ENCODE measurements at regions not wholly inside any gene's neighbourhood (a gene's known extent, or its start where the extent isn't known, plus 50 kb on each side); places are given as distances from the start of the nearest gene placed in this dataset.
A peak's percentile ranks its signal among the peaks of the same experiment; 100 is the strongest.

DNA sequence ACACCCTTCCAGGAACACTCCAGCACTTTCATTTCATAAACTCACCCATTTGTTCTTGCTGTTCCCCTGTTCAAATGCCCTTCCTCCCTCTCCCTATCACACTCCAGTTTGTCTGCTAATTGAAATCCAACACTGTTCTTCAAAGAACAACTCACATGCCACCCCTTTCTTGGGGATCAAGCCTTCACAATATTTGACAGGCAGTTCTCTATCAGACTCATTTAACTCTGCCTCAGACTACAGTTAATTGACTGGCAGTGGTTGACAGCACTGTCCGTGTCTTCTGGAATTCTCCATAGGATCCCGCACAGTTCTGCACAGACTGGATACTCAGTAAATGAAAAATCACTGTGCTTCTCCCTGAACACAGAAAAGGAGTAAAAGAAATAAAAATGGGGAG is 87.8 kb downstream of the PMP22 start:
- TF ChIP-seq, protein P1, sequence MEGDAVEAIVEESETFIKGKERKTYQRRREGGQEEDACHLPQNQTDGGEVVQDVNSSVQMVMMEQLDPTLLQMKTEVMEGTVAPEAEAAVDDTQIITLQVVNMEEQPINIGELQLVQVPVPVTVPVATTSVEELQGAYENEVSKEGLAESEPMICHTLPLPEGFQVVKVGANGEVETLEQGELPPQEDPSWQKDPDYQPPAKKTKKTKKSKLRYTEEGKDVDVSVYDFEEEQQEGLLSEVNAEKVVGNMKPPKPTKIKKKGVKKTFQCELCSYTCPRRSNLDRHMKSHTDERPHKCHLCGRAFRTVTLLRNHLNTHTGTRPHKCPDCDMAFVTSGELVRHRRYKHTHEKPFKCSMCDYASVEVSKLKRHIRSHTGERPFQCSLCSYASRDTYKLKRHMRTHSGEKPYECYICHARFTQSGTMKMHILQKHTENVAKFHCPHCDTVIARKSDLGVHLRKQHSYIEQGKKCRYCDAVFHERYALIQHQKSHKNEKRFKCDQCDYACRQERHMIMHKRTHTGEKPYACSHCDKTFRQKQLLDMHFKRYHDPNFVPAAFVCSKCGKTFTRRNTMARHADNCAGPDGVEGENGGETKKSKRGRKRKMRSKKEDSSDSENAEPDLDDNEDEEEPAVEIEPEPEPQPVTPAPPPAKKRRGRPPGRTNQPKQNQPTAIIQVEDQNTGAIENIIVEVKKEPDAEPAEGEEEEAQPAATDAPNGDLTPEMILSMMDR (IDR thresholded peaks at IDR 0.05) = no peak
- no peak for DNase-seq (ENCODE audit: low spot score)
- Histone ChIP-seq H3K4me3 (no peak overlapping the region), H3K27ac (no peak overlapping the region)

DNA sequence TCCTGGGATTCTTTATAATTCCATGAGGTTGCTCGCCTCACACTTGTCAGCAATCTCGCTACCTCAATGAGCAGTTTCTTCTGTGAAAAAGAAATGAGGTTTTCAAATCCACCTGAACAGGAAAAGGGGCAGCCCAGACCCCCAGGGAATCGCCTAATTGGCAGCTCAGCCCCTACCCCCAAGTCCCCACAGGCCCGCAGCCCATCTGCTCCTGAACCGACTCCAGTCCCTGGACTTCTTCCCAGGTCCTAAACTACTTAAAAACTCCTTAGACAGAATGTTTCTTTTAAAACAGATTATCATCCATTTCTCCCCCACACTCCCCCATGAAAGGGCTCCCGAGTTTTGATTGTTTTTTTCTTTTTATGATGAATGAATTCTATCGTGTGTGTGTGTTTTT is 89.8 kb downstream of the PMP22 start:
- TF ChIP-seq, protein P1 (IDR thresholded peaks at IDR 0.05) = no peak
- no peak overlapping the region for H3K27ac ChIP-seq
- H3K4me3 ChIP-seq = no peak overlapping the region
- no peak for DNase-seq (ENCODE audit: low spot score)

DNA sequence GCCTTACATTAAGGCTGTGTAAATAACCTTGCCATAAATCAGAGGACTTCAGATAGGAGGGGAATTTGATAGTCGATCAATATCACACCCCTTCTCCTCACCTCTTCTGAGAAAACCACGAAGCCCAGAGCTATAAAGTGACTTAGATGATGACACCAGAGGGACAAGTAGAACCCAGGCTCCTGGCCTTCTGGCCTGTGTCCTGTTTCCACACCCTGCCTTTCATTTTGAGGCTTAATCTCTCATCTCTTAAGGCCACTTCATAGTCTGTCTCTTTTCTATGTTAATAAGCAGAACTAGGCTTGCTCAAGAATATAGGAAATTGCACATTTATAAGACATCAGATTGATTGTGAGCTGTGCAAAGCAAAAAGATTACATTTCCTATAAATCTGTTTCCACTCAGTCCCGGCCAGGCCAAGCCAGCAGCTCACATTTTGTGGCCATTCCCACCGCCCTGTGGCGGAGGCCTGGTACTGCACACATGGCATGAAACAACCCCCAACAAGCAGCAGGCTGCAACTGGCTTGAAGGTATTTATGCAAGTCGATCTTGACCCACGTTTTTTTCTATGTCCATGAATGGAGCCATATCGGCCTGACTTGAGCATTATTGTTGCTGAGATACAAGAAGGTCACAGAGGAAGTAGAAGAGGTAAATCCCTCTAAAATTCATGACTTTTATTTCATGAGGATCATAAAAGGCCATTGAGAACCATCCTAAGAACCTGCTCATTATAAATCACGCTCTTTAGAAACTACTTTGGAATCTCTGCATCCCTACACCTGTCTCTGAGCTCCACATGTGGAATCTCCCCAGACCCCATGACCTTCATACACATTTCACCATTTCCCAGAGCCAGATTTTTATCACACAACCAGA is 93.7 kb downstream of the PMP22 start:
- TF ChIP-seq, protein P1 (IDR thresholded peaks at IDR 0.05) = peak; percentile 36
- no peak overlapping the region for H3K27ac ChIP-seq
- DNase-seq (ENCODE audit: low spot score) = no peak
- no peak overlapping the region for H3K4me3 ChIP-seq

DNA sequence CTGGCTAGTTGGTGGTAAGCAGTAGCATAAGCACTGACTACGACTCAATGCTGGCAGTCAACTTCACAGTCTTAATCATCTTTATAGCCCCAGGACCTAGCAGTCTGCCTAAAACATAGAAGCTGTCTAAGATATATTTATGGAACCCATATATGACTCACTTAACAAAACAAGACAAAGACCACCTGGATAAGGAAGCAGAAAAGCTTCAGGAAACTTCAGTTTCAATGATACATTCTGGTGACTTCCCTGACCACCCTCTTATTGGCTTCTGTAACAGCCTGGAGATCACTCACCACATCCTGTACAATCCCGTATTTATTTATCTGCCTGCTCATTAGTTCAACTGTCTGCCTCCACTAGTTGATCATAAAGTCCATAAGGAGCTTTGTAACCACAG is 95.5 kb downstream of the PMP22 start:
- no peak for DNase-seq (ENCODE audit: low spot score)
- H3K4me3 ChIP-seq = no peak overlapping the region
- no peak overlapping the region for H3K27ac ChIP-seq
- TF ChIP-seq, protein P1 (IDR thresholded peaks at IDR 0.05) = no peak

DNA sequence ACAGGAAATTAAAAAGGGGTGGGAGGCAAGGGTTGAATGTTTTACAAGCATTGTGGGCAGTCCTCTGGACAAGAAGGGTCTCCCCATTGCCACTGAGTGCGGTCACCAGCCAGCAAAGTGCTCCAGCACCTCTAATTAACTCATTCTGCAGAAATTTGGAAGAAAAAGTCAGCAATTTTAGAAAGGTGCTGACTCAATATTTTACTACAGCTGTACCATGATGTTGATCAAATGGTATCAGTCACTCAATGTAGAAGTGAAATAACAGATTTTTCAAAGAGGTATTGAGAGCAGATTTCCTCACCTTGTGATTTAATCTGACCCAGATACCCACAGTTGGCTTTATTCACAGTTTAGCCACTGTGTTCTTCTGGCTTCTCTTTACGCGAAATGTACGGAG is 96.7 kb downstream of the PMP22 start:
- H3K27ac ChIP-seq = no peak overlapping the region
- TF ChIP-seq, protein P1 (IDR thresholded peaks at IDR 0.05) = no peak

DNA sequence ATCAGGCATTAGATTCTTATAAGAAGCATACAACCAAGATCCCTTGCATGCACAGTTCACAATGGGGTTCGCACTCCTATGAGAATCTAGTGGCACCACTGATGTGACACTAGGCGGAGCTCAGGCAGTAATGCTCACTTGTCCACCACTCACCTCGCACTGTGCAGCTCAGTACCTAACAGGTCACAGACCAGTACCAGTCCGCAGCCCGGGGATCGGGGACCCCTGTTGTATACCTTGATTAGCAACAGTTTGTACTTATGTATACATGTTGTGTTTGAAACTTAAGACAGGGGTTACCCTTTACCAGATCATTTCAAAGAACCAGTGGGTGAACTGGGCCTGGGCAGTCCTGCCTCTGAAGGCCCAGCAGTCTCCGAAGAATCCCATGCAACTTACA is 103.7 kb downstream of the PMP22 start:
- H3K4me3 ChIP-seq = no peak overlapping the region
- H3K27ac ChIP-seq = no peak overlapping the region
- TF ChIP-seq, protein P1 (IDR thresholded peaks at IDR 0.05) = no peak
- no peak for DNase-seq (ENCODE audit: low spot score)

More for the DNA sequence above, 96.7 kb downstream of the PMP22 start:
- no peak overlapping the region for H3K4me3 ChIP-seq
- no peak for DNase-seq (ENCODE audit: low spot score)

DNA sequence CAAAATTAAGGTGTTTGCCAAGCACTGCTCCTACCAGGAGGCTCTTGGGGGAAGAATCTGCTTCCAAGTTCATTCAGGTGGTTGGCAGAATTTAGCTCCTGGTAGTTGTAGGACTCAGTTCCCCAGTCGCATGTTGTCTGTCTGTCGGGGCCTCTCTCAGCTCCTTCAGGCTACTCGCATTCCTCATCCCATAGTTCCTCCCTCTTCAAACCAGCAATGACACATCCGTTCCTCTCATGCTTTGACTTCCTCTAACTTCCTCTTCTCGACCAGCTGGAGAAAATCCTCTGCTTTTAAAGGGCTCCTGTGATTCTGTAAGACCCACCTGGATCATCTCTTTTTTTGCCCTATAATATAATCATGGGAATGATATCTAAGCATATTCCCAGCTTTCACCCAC is 108.1 kb downstream of the PMP22 start:
- Histone ChIP-seq H3K27ac (no peak overlapping the region), H3K4me3 (no peak overlapping the region)
- TF ChIP-seq, protein P1 (IDR thresholded peaks at IDR 0.05) = no peak
- no peak for DNase-seq (ENCODE audit: low spot score)
